ENCODE measurements at regions not wholly inside any gene's neighbourhood (a gene's known extent, or its start where the extent isn't known, plus 50 kb on each side); places are given as distances from the start of the nearest gene placed in this dataset.

- DNase-seq (ENCODE audit: low read depth in 2 of 3, low spot score in 1 of 3): no peak
Measured at GRCh38 chr5:34582371-34582770, 73.8 kb upstream of the RAI14 start.

- DNase-seq (ENCODE audit: low read depth in 2 of 3, low spot score in 1 of 3): no peak
Measured at GRCh38 chr5:34583167-34583566, 73.0 kb upstream of the RAI14 start.

GRCh38 chr5:34584165-34584564 is 72.0 kb upstream of the RAI14 start:
- no peak for DNase-seq (ENCODE audit: low read depth in 2 of 3, low spot score in 1 of 3)

GRCh38 chr5:34585601-34586104 is 70.5 kb upstream of the RAI14 start:
- DNase-seq (ENCODE audit: low read depth in 2 of 3, low spot score in 1 of 3): no peak

GRCh38 chr5:34586117-34586885 is 69.8 kb upstream of the RAI14 start:
- DNase-seq (ENCODE audit: low read depth in 2 of 3, low spot score in 1 of 3): no peak

GRCh38 chr5:34587355-34588241 is 68.5 kb upstream of the RAI14 start:
- no peak for DNase-seq (ENCODE audit: low read depth in 2 of 3, low spot score in 1 of 3)

- DNase-seq (ENCODE audit: low read depth in 2 of 3, low spot score in 1 of 3): no peak
Measured at GRCh38 chr5:34589832-34590231, 66.3 kb upstream of the RAI14 start.

- DNase-seq (ENCODE audit: low read depth in 2 of 3, low spot score in 1 of 3): no peak
Measured at GRCh38 chr5:34591723-34592122, 64.4 kb upstream of the RAI14 start.

GRCh38 chr5:34597034-34598027 is 58.8 kb upstream of the RAI14 start:
- no peak for DNase-seq (ENCODE audit: low read depth in 2 of 3, low spot score in 1 of 3)

GRCh38 chr5:34598177-34598794 is 57.8 kb upstream of the RAI14 start:
- no peak for DNase-seq (ENCODE audit: low read depth in 2 of 3, low spot score in 1 of 3)

GRCh38 chr5:34599471-34600117 is 56.5 kb upstream of the RAI14 start:
- DNase-seq (ENCODE audit: low read depth in 2 of 3, low spot score in 1 of 3): no peak

- no peak for DNase-seq (ENCODE audit: low read depth in 2 of 3, low spot score in 1 of 3)
Measured at GRCh38 chr5:34600118-34600493, 56.0 kb upstream of the RAI14 start.

GRCh38 chr5:34603378-34603777 is 52.8 kb upstream of the RAI14 start:
- no peak for DNase-seq (ENCODE audit: low read depth in 2 of 3, low spot score in 1 of 3)

GRCh38 chr5:34604119-34604675 is 51.9 kb upstream of the RAI14 start:
- DNase-seq (ENCODE audit: low read depth in 2 of 3, low spot score in 1 of 3): no peak

- no peak for DNase-seq (ENCODE audit: low read depth in 2 of 3, low spot score in 1 of 3)
Measured at GRCh38 chr5:34606101-34606500, 50.0 kb upstream of the RAI14 start.

All from stimulated activated CD4-positive, alpha-beta T cell treated with anti-CD3 and anti-CD28 coated beads, Interleukin-12 subunit alpha, Interleukin-12 subunit beta, amount 100 ng/mL, for 48 hours (primary cell).